H1 (cell line): ENCODE measurements at regions not wholly inside any gene's neighbourhood (a gene's known extent, or its start where the extent isn't known, plus 50 kb on each side); places are given as distances from the start of the nearest gene placed in this dataset.

ENCODE experiments used
- CTCF ChIA-PET: fragments of 300-600 bp; sonication (Branson Sonifier 250); formaldehyde crosslinking; loops from one replicate; lab custom pipeline; 2021; ENCODE audit not compliant: partially characterized antibody; lab: Charles Lee
- POLR2A ChIA-PET: fragments of 300-600 bp; sonication (Branson Sonifier 250); formaldehyde crosslinking; loops from one replicate; lab custom pipeline; 2021; ENCODE audit warnings: inconsistent platforms; ENCODE audit not compliant: partially characterized antibody; lab: Charles Lee
- DNase-seq, 2 experiments: peaks; one replicate each; pipeline versions ENCODE4 v3.0.0 to v3.0.0-alpha.2; 2010 to 2022; ENCODE audit warnings: low spot score in 2 of 2, low read depth in 1 of 2, mixed read lengths in 1 of 2
- FAIRE-seq: peaks from 2 replicates; lab custom pipeline; 2011; peaks lifted over from hg19 to GRCh38; lab: Jason Lieb, UNC
- H2AFZ ChIP-seq: 2 replicates; pipeline ENCODE4 v1.8.1; 2012; ENCODE audit warnings: low read length, inconsistent platforms
- H2AK5ac ChIP-seq: 2 replicates; pipeline ENCODE4 v1.6.1; 2013; ENCODE audit warnings: low read depth, low read length
- H2BK120ac ChIP-seq: replicated peaks from 2 replicates; pipeline ENCODE3; 2013; ENCODE audit warnings: low read depth, low read length, inconsistent platforms
- H2BK12ac ChIP-seq: 2 replicates; pipeline ENCODE4 v1.6.1; 2013; ENCODE audit warnings: low read depth, low read length
- H2BK15ac ChIP-seq: 2 replicates; pipeline ENCODE4 v1.6.1; 2013; ENCODE audit warnings: low read length
- H2BK20ac ChIP-seq: 2 replicates; pipeline ENCODE4 v1.6.1; 2013; ENCODE audit warnings: low read length
- H2BK5ac ChIP-seq: 2 replicates; pipeline ENCODE4 v1.6.1; 2013; ENCODE audit warnings: low read depth, low read length
- H3K14ac ChIP-seq: 2 replicates; pipeline ENCODE4 v1.6.1; 2013; ENCODE audit warnings: inconsistent platforms; ENCODE audit not compliant: insufficient read length
- H3K18ac ChIP-seq: 2 replicates; pipeline ENCODE4 v1.6.1; 2013; ENCODE audit warnings: low read length; ENCODE audit errors: extremely low read depth
- H3K23ac ChIP-seq: 2 replicates; pipeline ENCODE4 v1.6.1; 2013; ENCODE audit warnings: inconsistent platforms; ENCODE audit not compliant: insufficient read length
- H3K23me2 ChIP-seq: 2 replicates; pipeline ENCODE4 v1.6.1; 2013; ENCODE audit warnings: low read depth, low read length
- H3K27ac ChIP-seq: 2 replicates; pipeline ENCODE4 v1.6.1; 2011; ENCODE audit warnings: low read depth, low read length, inconsistent platforms
- H3K27me3 ChIP-seq, 4 experiments: replicated peaks in 1 of 4; 1 replicate in 1 of 4; 2 replicates in 3 of 4; pipeline versions ENCODE4 v1.6.1 to v1.8.1; 2011 to 2013; ENCODE audit warnings: low read length in 3 of 4, mild to moderate bottlenecking in 3 of 4, inconsistent platforms in 2 of 4, mixed read lengths in 2 of 4, moderate library complexity in 1 of 4; ENCODE audit not compliant: control insufficient read depth in 3 of 4, insufficient read depth in 3 of 4; ENCODE audit errors: extremely low read depth in 1 of 4
- H3K36me3 ChIP-seq, 4 experiments: 2 replicates each; pipeline versions ENCODE4 v1.6.1 to v1.8.1; 2011 to 2013; ENCODE audit warnings: mild to moderate bottlenecking in 4 of 4, low read length in 3 of 4, moderate library complexity in 2 of 4, control low read depth in 1 of 4, inconsistent platforms in 1 of 4; ENCODE audit not compliant: insufficient read depth in 4 of 4, control insufficient read depth in 2 of 4
- H3K4ac ChIP-seq: replicated peaks from 2 replicates; pipeline ENCODE3; 2013; ENCODE audit warnings: low read length, low read depth, mixed read lengths, inconsistent platforms; ENCODE audit not compliant: insufficient read length
- H3K4me1 ChIP-seq, 4 experiments: replicated peaks in 1 of 4; 1 replicate in 1 of 4; 2 replicates in 3 of 4; pipeline versions ENCODE4 v1.6.1 to v1.8.1; 2011 to 2013; ENCODE audit warnings: low read length in 3 of 4, inconsistent platforms in 2 of 4, mixed read lengths in 1 of 4; ENCODE audit not compliant: insufficient read depth in 4 of 4, control insufficient read depth in 3 of 4
- H3K4me2 ChIP-seq, 2 experiments: 2 replicates each; pipeline versions ENCODE4 v1.6.1 to v1.8.1; 2011 to 2013; ENCODE audit warnings: low read depth in 2 of 2, low read length in 2 of 2, control low read depth in 1 of 2, inconsistent platforms in 1 of 2, mild to moderate bottlenecking in 1 of 2; ENCODE audit not compliant: insufficient read depth in 1 of 2
- H3K4me3 ChIP-seq, 4 experiments: fragments of 200-600, 300-600 bp in 1 of 4; sonication (generic), shearing (Covaris generic), sonication (Bioruptor Twin) in 1 of 4; 2 replicates each; pipeline versions ENCODE4 v1.5.1 to v1.8.1; 2011 to 2016; ENCODE audit warnings: low read length in 4 of 4, low read depth in 3 of 4, control low read depth in 2 of 4, inconsistent platforms in 2 of 4, mild to moderate bottlenecking in 2 of 4, mixed read lengths in 1 of 4, moderate library complexity in 1 of 4; ENCODE audit not compliant: insufficient read depth in 2 of 4; ENCODE audit errors: extremely low read depth in 1 of 4
- H3K56ac ChIP-seq: replicated peaks from 2 replicates; pipeline ENCODE3; 2013; ENCODE audit warnings: low read depth, mild to moderate bottlenecking, mixed read lengths, low read length, inconsistent platforms; ENCODE audit not compliant: insufficient read length
- H3K79me1 ChIP-seq: 2 replicates; pipeline ENCODE4 v1.6.1; 2013; ENCODE audit warnings: low read depth, low read length, control low read depth
- H3K79me2 ChIP-seq, 2 experiments: 2 replicates each; pipeline versions ENCODE4 v1.6.1 to v1.8.1; 2012 to 2013; ENCODE audit warnings: low read length in 2 of 2, mild to moderate bottlenecking in 2 of 2, inconsistent platforms in 1 of 2; ENCODE audit not compliant: insufficient read depth in 2 of 2, control insufficient read depth in 1 of 2
- H3K9ac ChIP-seq, 4 experiments: replicated peaks in 1 of 4; 1 replicate in 1 of 4; 2 replicates in 3 of 4; pipeline versions ENCODE4 v1.6.1 to v1.8.1; 2011 to 2013; ENCODE audit warnings: low read depth in 3 of 4, low read length in 3 of 4, control low read depth in 2 of 4, mild to moderate bottlenecking in 2 of 4, moderate library complexity in 2 of 4, inconsistent platforms in 1 of 4; ENCODE audit errors: extremely low read depth in 1 of 4
- H3K9me3 ChIP-seq, 2 experiments: 2 replicates each; pipeline versions ENCODE4 v1.6.1 to v1.8.1; 2012 to 2013; ENCODE audit warnings: mild to moderate bottlenecking in 2 of 2, moderate library complexity in 2 of 2, control low read depth in 1 of 2, inconsistent platforms in 1 of 2, low read depth in 1 of 2, low read length in 1 of 2, mixed read lengths in 1 of 2; ENCODE audit not compliant: insufficient read depth in 2 of 2
- H4K20me1 ChIP-seq, 2 experiments: replicated peaks in 1 of 2; 2 replicates each; pipeline versions ENCODE3 to v1.8.1; 2011 to 2013; ENCODE audit warnings: inconsistent platforms in 2 of 2, low read length in 2 of 2, mild to moderate bottlenecking in 1 of 2; ENCODE audit not compliant: insufficient read depth in 2 of 2, control insufficient read depth in 1 of 2
- H4K5ac ChIP-seq: 2 replicates; pipeline ENCODE4 v1.6.1; 2013; ENCODE audit warnings: low read length, low read depth, mixed read lengths, inconsistent platforms; ENCODE audit not compliant: insufficient read length
- H4K8ac ChIP-seq: 2 replicates; pipeline ENCODE4 v1.8.0; 2013; ENCODE audit warnings: mild to moderate bottlenecking, moderate library complexity, low read length, inconsistent platforms; ENCODE audit not compliant: insufficient read depth; ENCODE audit errors: extremely low read depth
- H4K91ac ChIP-seq: replicated peaks from 2 replicates; pipeline ENCODE3; 2013; ENCODE audit warnings: low read length, mixed read lengths, inconsistent platforms; ENCODE audit not compliant: insufficient read length
- BCL11A ChIP-seq, 2 experiments: IDR thresholded peaks; one replicate each; pipeline ENCODE4 v1.6.1; 2011; ENCODE audit warnings: low read depth in 2 of 2, low read length in 2 of 2, mild to moderate bottlenecking in 2 of 2
- BRCA1 ChIP-seq: IDR thresholded peaks from 2 replicates; pipeline ENCODE4 v1.6.1; 2012; ENCODE audit warnings: low read depth, low read length, improper control_type of control experiment
- HDAC6 ChIP-seq: IDR thresholded peaks from one replicate; pipeline ENCODE4 v1.7.1; 2012; ENCODE audit warnings: low read depth, mild to moderate bottlenecking, inconsistent platforms, low read length, moderate library complexity
- KDM1A ChIP-seq: fragments of 200-600, 300-600 bp; sonication (generic); IDR thresholded peaks from 2 replicates; pipeline ENCODE4 v1.7.1; 2016; ENCODE audit warnings: mild to moderate bottlenecking, low read length, borderline replicate concordance
- POLR2AphosphoS5 ChIP-seq: IDR thresholded peaks from 2 replicates; pipeline ENCODE4 v1.6.1; 2011; ENCODE audit warnings: low read depth, low read length
- RNF2 ChIP-seq: fragments of 200-900, 300-1000 bp; sonication (generic); IDR thresholded peaks from 2 replicates; pipeline ENCODE4 v1.7.1; 2016; ENCODE audit warnings: borderline replicate concordance, low read depth, mild to moderate bottlenecking, antibody characterized with exemption, low read length; ENCODE audit not compliant: poor library complexity, severe bottlenecking; ENCODE audit errors: missing control alignments
- WGBS, 2 experiments: shearing (Covaris generic) in 1 of 2; methylation state at CpG; one replicate each; pipeline versions ENCODE4 v1.1.6 to v1.1.7; 2013 to 2015; ENCODE audit warnings: low lambda C conversion rate in 2 of 2, mixed read lengths in 2 of 2, inconsistent platforms in 1 of 2, low coverage in 1 of 2, missing lambda C conversion rate in 1 of 2; ENCODE audit not compliant: insufficient replicate concordance in 2 of 2, insufficient coverage in 1 of 2, insufficient read length in 1 of 2; ENCODE audit errors: extremely low coverage in 1 of 2, missing lambda C conversion rate in 1 of 2; 5-methylcytosine and 5-hydroxymethylcytosine counted together

DNA sequence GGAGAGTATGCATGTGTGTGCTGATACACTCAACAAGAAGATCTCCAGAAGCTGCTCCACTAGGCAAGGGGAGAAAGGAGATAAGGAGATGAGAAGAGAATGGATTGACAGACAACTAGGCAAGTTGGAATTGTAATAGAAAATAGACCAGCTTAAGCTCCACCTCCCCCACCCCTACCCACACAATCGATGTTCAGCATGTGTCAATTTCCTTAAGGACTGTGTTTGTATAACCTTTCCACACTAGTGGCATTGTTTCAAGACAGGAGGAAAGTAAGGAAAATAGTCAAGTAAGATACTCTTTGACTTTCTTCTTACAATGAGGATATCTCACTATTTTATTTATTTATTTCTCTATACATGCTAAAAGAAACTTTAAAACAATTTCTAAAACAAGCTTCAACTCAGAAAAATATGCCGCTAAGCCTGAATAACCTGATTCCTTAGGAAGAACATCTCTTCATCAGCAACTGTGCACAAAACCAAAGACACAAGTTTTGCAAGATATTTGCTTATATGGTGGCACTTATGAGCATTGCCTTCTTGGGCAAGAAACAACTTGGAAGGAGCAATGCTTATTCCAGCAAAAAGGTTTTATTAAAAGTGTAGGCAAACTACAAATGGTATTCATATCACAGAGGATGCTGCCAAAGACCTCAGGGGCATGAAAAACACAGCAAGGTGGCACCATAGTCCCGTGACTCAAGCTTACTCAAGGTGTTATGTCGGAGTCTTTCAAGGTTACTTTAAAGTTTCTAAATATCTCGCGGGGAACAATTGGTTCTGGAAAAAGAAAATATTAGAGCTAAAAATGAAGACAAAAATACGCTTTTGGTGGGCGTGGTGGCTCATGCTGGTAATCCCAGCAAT, 249.1 kb downstream of the COL12A1 start:
- Histone ChIP-seq H3K79me1 (no peaks in the 10 kb centered on the region), H2AK5ac (no peak overlapping the region), H4K91ac (no peak overlapping the region), H2BK120ac (no peak overlapping the region), H3K4me2 (no peak overlapping the region), H3K27ac (no peak overlapping the region), H3K14ac (no peak overlapping the region), H3K18ac (no peak overlapping the region), H3K36me3 (no peaks in the 10 kb centered on the region), H3K4me3 (no peak overlapping the region), H3K23ac (no peak overlapping the region), H2BK20ac (no peak overlapping the region), H3K9ac (no peak overlapping the region), H3K23me2 (no peaks in the 10 kb centered on the region), H2BK5ac (no peak overlapping the region), H3K27me3 (no peaks in the 10 kb centered on the region), H4K5ac (no peak overlapping the region), H3K79me2 (no peaks in the 10 kb centered on the region), H4K20me1 (no peaks in the 10 kb centered on the region), H2AFZ (no peak overlapping the region), H3K56ac (no peak overlapping the region), H3K9me3 (0 out of 4 replicates have a peak, but pooled peaks cover 0 to 1% of the 10 kb centered on the region in 2 experiments), H3K4ac (no peak overlapping the region), H2BK12ac (no peak overlapping the region), H4K8ac (no peak overlapping the region), H2BK15ac (no peak overlapping the region), H3K4me1 (no peaks in the 10 kb centered on the region)
- WGBS, 2 experiments: 90% methylated on average over 8 of the region's 8 CpGs; no CpG with 5 or more reads in 1 of the 2 experiments
- DNase-seq (no peak), FAIRE-seq (no peak)
- POLR2A ChIA-PET: no interaction called here
- CTCF ChIA-PET: interaction anchor here (0.6 to 1.2 kb wide), 3 partner anchors 11 to 114 kb away, joined by 3 read pairs; no protein-coding TSS in a partner anchor
- TF ChIP-seq RNF2 (no peak), BRCA1 (no peak), KDM1A (no peak), HDAC6 (no peak), POLR2AphosphoS5 (no peak), BCL11A (IDR thresholded peaks at IDR 0.05; ENCODE audit: low read depth in 2 of 2, low read length in 2 of 2) (no peak)
